NOMO-1 (cell line): ENCODE measurements at regions not wholly inside any gene's neighbourhood (a gene's known extent, or its start where the extent isn't known, plus 50 kb on each side); places are given as distances from the start of the nearest gene placed in this dataset.
A peak's percentile ranks its signal among the peaks of the same experiment; 100 is the strongest.

Experiments
- DNase-seq, 2 experiments: peaks; one replicate each; lab custom pipeline; 2025; ENCODE audit not compliant: unreplicated experiment in 2 of 2; lab: John Stamatoyannopoulos, UW

- no peak for DNase-seq
Measured at GRCh38 chr5:32504329-32504988, 59.9 kb upstream of the ZFR start.

- DNase-seq: no peak
Measured at GRCh38 chr5:32503261-32503660, 58.7 kb upstream of the ZFR start.

- no peak for DNase-seq
Measured at GRCh38 chr5:32501071-32502002, 56.8 kb upstream of the ZFR start.

- no peak for DNase-seq
Measured at GRCh38 chr5:32500181-32500580, 55.6 kb upstream of the ZFR start.

GRCh38 chr5:32499261-32499660 lies 54.7 kb upstream of the ZFR start:
- DNase-seq: no peak

- peak in 1 of 2 experiments; percentile 60 for DNase-seq
Measured at GRCh38 chr5:32498484-32498883, 53.9 kb upstream of the ZFR start.

GRCh38 chr5:32496104-32496503 lies 51.6 kb upstream of the ZFR start:
- DNase-seq: no peak

GRCh38 chr5:32494827-32495226 lies 50.3 kb upstream of the ZFR start:
- DNase-seq: no peak
